NB4 (cell line): ENCODE measurements at regions not wholly inside any gene's neighbourhood (a gene's known extent, or its start where the extent isn't known, plus 50 kb on each side); places are given as distances from the start of the nearest gene placed in this dataset.

ENCODE experiments used
- DNase-seq: peaks from one replicate; pipeline ENCODE4 v3.0.0; 2010; ENCODE audit warnings: low read depth
- H3K4me3 ChIP-seq: one replicate; pipeline ENCODE4 v1.5.1; 2011; ENCODE audit warnings: mild to moderate bottlenecking, low read depth, low read length, moderate library complexity
- CTCF ChIP-seq: IDR thresholded peaks from one replicate; pipeline ENCODE4 v1.5.1; 2012; ENCODE audit warnings: low read depth, low read length
- MAX ChIP-seq: IDR thresholded peaks from 2 replicates; pipeline ENCODE4 v1.6.1; 2011; ENCODE audit warnings: low read depth, low read length
- MYC ChIP-seq: IDR thresholded peaks from 2 replicates; pipeline ENCODE4 v1.6.1; 2011; ENCODE audit warnings: low read depth, low read length
- POLR2A ChIP-seq: IDR thresholded peaks from 2 replicates; pipeline ENCODE4 v1.6.1; 2011; ENCODE audit warnings: mild to moderate bottlenecking; ENCODE audit not compliant: insufficient read length; ENCODE audit errors: extremely low read depth

- no peak for DNase-seq
- TF ChIP-seq CTCF: no peak
- TF ChIP-seq MYC: no peak
- TF ChIP-seq MAX: no peak
- TF ChIP-seq POLR2A: no peak
- no peak overlapping the region for H3K4me3 ChIP-seq
Observed at GRCh38 chr5:143892271-143892670, 80.3 kb downstream of the HMHB1 start.

- no peak overlapping the region for H3K4me3 ChIP-seq
- DNase-seq: no peak
- TF ChIP-seq CTCF (no peak), MYC (no peak), MAX (no peak), POLR2A (no peak)
Observed at GRCh38 chr5:143892908-143893307, 80.9 kb downstream of the HMHB1 start.

GRCh38 chr5:143893638-143894037 lies 81.7 kb downstream of the HMHB1 start:
- no peak overlapping the region for H3K4me3 ChIP-seq
- DNase-seq: no peak
- no peak for TF ChIP-seq CTCF
- no peak for TF ChIP-seq MAX
- TF ChIP-seq MYC: no peak
- TF ChIP-seq POLR2A: no peak

GRCh38 chr5:143896516-143896915 lies 84.6 kb downstream of the HMHB1 start:
- DNase-seq: no peak
- no peak for TF ChIP-seq MAX
- no peak overlapping the region for H3K4me3 ChIP-seq

GRCh38 chr5:143896966-143897365 lies 85.0 kb downstream of the HMHB1 start:
- no peak for DNase-seq
- no peak overlapping the region for H3K4me3 ChIP-seq
- TF ChIP-seq MYC: no peak
- no peak for TF ChIP-seq POLR2A

GRCh38 chr5:143898381-143898780 lies 86.4 kb downstream of the HMHB1 start:
- no peak overlapping the region for H3K4me3 ChIP-seq
- TF ChIP-seq CTCF: no peak
- no peak for TF ChIP-seq POLR2A
- no peak for TF ChIP-seq MAX
- TF ChIP-seq MYC: no peak
- no peak for DNase-seq

GRCh38 chr5:143898916-143899591 lies 87.1 kb downstream of the HMHB1 start:
- DNase-seq: no peak
- H3K4me3 ChIP-seq: no peak overlapping the region
- no peak for TF ChIP-seq MYC
- no peak for TF ChIP-seq CTCF
- TF ChIP-seq MAX: no peak
- TF ChIP-seq POLR2A: no peak
